Loucy (cell line): ENCODE measurements at regions not wholly inside any gene's neighbourhood (a gene's known extent, or its start where the extent isn't known, plus 50 kb on each side); places are given as distances from the start of the nearest gene placed in this dataset.
"Not testable (repeated sequence)": the region's sequence is repeated elsewhere in the genome, so short reads cannot be mapped to it uniquely, and the experiment has no call there.

Source experiments
- H2AFZ ChIP-seq: fragments of 200-600 bp; sonication (generic); 2 replicates; pipeline ENCODE4 v1.6.0; 2016; ENCODE audit warnings: antibody characterized with exemption, mild to moderate bottlenecking, low read length, moderate library complexity
- H3F3A ChIP-seq: fragments of 200-600 bp; 2 replicates; pipeline ENCODE4 v1.6.0; 2016; ENCODE audit warnings: antibody characterized with exemption, low read depth, mild to moderate bottlenecking
- H3K27me3 ChIP-seq: fragments of 200-600 bp; sonication (generic); 2 replicates; pipeline ENCODE4 v1.6.1; 2014; ENCODE audit warnings: low read length, mild to moderate bottlenecking; ENCODE audit not compliant: insufficient read depth, poor library complexity, severe bottlenecking
- H3K36me3 ChIP-seq: fragments of 200-600 bp; sonication (generic); 2 replicates; pipeline ENCODE4 v1.6.1; 2016; ENCODE audit warnings: low read length; ENCODE audit not compliant: insufficient read depth
- H3K4me1 ChIP-seq: fragments of 200-600 bp; sonication (generic); 2 replicates; pipeline ENCODE4 v1.5.1; 2014; ENCODE audit warnings: low read length, mild to moderate bottlenecking; ENCODE audit not compliant: insufficient read depth, poor library complexity, severe bottlenecking
- H3K4me2 ChIP-seq: fragments of 200-600 bp; sonication (generic); 2 replicates; pipeline ENCODE4 v1.6.0; 2014; ENCODE audit warnings: antibody characterized with exemption, low read length, low read depth, mild to moderate bottlenecking; ENCODE audit not compliant: poor library complexity, severe bottlenecking
- H3K4me3 ChIP-seq: fragments of 200-600 bp; sonication (generic); 2 replicates; pipeline ENCODE4 v1.5.1; 2014; ENCODE audit warnings: low read length, mild to moderate bottlenecking, mixed read lengths; ENCODE audit not compliant: poor library complexity, severe bottlenecking
- H3K79me2 ChIP-seq: fragments of 200-600 bp; sonication (generic); 2 replicates; pipeline ENCODE4 v1.6.1; 2014; ENCODE audit warnings: low read length; ENCODE audit not compliant: insufficient read depth
- H3K9ac ChIP-seq: fragments of 200-600 bp; sonication (generic); 2 replicates; pipeline ENCODE4 v1.6.0; 2014; ENCODE audit warnings: mild to moderate bottlenecking, low read depth, low read length, moderate library complexity; ENCODE audit not compliant: poor library complexity, severe bottlenecking
- H3K9me2 ChIP-seq: fragments of 200-600 bp; sonication (generic); replicated peaks from 2 replicates; pipeline ENCODE4 v1.6.1; 2016; ENCODE audit warnings: low read depth, low read length, mixed read lengths
- H3K9me3 ChIP-seq: fragments of 200-600 bp; sonication (generic); 2 replicates; pipeline ENCODE4 v1.6.1; 2014; ENCODE audit warnings: mild to moderate bottlenecking, antibody characterized with exemption, low read length, low read depth; ENCODE audit not compliant: insufficient read depth
- H4K20me1 ChIP-seq: fragments of 200-600 bp; sonication (generic); 2 replicates; pipeline ENCODE4 v1.6.0; 2014; ENCODE audit warnings: antibody characterized with exemption, low read length, mild to moderate bottlenecking; ENCODE audit not compliant: insufficient read depth, poor library complexity, severe bottlenecking
- EZH2phosphoT487 ChIP-seq: fragments of 200-600 bp; IDR thresholded peaks from 2 replicates; pipeline ENCODE4 v1.6.1; 2018; ENCODE audit warnings: antibody characterized with exemption, mild to moderate bottlenecking, moderate library complexity, borderline replicate concordance
- TF ChIP-seq, protein P1 (sequence below): fragments of 200-600 bp; sonication (generic); conservative IDR thresholded peaks from 2 replicates; pipeline ENCODE4 v1.5.1; 2014; ENCODE audit warnings: mild to moderate bottlenecking, antibody characterized with exemption, low read length

DNA sequence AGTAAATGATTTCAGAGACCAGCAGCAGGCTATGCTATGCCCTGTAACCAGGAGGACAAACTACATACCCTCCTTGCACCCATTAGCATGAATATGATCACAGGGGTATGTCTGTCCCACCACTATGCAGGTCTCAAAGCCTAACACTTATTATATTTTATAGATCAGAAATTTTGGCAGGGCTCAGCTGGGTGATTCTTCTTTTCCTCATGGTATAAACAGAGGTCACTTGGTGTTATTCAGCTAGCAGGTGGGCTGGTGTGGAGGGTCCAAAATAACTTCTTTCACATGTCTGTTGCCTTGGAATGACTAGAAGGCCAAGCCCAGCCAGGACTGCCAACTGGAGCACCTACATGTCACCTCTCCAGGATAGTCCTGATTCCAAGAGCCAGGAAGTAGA, 252.9 kb downstream of the ARHGAP12 start:
- H3K9me3 ChIP-seq, result no peaks in the 10 kb centered on the region; the same call in 1 of the 2 replicates
- no peak overlapping the region for H2AFZ ChIP-seq
- no peak overlapping the region for H3K4me3 ChIP-seq
- no peaks in the 10 kb centered on the region for H3K36me3 ChIP-seq
- H3K9ac ChIP-seq, result no peak overlapping the region
- no peaks in the 10 kb centered on the region for H3K27me3 ChIP-seq
- TF ChIP-seq, protein P1, sequence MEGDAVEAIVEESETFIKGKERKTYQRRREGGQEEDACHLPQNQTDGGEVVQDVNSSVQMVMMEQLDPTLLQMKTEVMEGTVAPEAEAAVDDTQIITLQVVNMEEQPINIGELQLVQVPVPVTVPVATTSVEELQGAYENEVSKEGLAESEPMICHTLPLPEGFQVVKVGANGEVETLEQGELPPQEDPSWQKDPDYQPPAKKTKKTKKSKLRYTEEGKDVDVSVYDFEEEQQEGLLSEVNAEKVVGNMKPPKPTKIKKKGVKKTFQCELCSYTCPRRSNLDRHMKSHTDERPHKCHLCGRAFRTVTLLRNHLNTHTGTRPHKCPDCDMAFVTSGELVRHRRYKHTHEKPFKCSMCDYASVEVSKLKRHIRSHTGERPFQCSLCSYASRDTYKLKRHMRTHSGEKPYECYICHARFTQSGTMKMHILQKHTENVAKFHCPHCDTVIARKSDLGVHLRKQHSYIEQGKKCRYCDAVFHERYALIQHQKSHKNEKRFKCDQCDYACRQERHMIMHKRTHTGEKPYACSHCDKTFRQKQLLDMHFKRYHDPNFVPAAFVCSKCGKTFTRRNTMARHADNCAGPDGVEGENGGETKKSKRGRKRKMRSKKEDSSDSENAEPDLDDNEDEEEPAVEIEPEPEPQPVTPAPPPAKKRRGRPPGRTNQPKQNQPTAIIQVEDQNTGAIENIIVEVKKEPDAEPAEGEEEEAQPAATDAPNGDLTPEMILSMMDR, result no peak
- no peak for TF ChIP-seq EZH2phosphoT487
- no peaks in the 10 kb centered on the region for H3F3A ChIP-seq
- H3K79me2 ChIP-seq, result no peaks in the 10 kb centered on the region
- H3K9me2 ChIP-seq, result no peaks in the 10 kb centered on the region
- no peaks in the 10 kb centered on the region for H4K20me1 ChIP-seq
- H3K4me1 ChIP-seq, result no peaks in the 10 kb centered on the region
- H3K4me2 ChIP-seq, result no peak overlapping the region

DNA sequence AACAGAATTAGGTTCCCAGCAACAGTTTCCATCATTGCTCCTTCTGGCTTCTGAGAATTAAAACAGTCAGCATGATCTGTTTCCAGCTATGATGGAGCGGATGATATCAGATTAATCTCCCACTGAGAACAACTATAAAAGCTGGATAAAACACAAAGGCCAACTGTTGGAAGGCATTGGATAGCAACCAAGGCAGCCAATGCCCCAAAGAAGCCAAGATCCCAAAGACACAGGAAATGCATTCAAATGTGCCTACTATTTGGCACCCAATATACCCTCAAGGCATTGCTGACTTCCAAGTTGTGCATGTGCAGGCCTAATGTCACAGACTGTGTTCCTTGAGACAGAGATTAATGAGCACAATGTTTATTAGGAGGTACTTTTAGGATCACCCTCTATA, 259.3 kb downstream of the ARHGAP12 start:
- Histone ChIP-seq H3F3A (no peaks in the 10 kb centered on the region), H3K27me3 (no peaks in the 10 kb centered on the region), H3K9me2 (no peaks in the 10 kb centered on the region), H3K4me1 (no peaks in the 10 kb centered on the region), H4K20me1 (no peaks in the 10 kb centered on the region), H3K9me3 (no peaks in the 10 kb centered on the region; the same call in 1 of the 2 replicates), H2AFZ (no peak overlapping the region), H3K79me2 (no peaks in the 10 kb centered on the region), H3K4me3 (no peak overlapping the region), H3K36me3 (no peaks in the 10 kb centered on the region), H3K9ac (no peak overlapping the region), H3K4me2 (no peak overlapping the region)
- no peak for TF ChIP-seq EZH2phosphoT487
- TF ChIP-seq, protein P1, result no peak

DNA sequence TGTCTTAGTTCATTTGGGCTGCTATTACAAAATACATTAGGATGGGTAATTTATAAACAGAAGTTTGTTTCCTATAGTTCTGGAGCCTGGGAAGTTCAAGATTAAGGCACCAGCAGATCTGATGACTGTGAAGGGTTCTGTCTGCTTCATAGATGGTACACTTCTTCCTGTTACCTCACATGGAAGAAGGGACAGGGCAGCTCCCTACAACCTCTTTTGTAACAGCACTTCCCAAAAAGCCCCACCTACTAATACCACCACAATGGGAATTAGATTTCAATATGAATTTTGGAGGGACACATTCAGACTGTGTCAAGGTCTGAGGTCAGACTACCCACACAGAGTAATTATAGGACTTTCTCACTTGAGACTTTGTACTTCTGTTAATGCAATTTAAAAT, 260.3 kb downstream of the ARHGAP12 start:
- no peaks in the 10 kb centered on the region for H3K4me1 ChIP-seq
- no peak overlapping the region for H3K4me2 ChIP-seq
- H4K20me1 ChIP-seq, result no peaks in the 10 kb centered on the region
- H3F3A ChIP-seq, result no peaks in the 10 kb centered on the region
- no peaks in the 10 kb centered on the region for H3K79me2 ChIP-seq
- no peaks in the 10 kb centered on the region for H3K36me3 ChIP-seq
- H3K9ac ChIP-seq, result no peak overlapping the region
- H3K9me2 ChIP-seq, result no peaks in the 10 kb centered on the region
- no peak overlapping the region for H3K4me3 ChIP-seq
- H2AFZ ChIP-seq, result no peak overlapping the region
- H3K9me3 ChIP-seq, result no peaks in the 10 kb centered on the region; the same call in 1 of the 2 replicates
- TF ChIP-seq, protein P1, result no peak
- TF ChIP-seq EZH2phosphoT487, result no peak
- H3K27me3 ChIP-seq, result no peaks in the 10 kb centered on the region

DNA sequence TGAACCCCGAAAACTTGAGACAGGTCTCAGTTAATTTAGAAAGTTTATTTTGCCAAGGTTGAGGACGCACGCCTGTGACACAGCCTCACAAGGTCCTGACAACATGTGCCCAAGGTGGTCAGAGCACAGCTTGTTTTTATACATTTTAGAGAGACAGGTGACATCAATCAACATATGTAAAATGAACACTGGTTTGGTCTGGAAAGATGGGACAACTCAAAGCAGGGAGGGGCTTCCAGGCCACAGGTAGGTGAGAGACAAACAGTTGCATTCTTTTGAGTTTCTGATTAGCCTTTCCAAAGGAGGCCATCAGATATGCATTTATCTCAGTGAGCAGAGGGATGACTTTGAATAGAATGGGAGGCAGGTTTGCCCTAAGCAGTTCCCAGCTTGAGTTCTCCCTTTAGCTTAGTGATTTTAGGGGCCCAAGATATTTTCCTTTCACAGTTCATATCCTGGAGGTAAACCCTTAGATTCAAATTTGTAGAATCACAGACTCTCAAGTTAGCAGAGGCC, 262.8 kb downstream of the ARHGAP12 start:
- H3K4me2 ChIP-seq, H3K9me2 ChIP-seq, H3K9me3 ChIP-seq, H2AFZ ChIP-seq, H4K20me1 ChIP-seq, H3K36me3 ChIP-seq, H3K9ac ChIP-seq, H3K27me3 ChIP-seq, H3K4me3 ChIP-seq, H3F3A ChIP-seq, H3K4me1 ChIP-seq, H3K79me2 ChIP-seq: not testable (repeated sequence)
